H9 (cell line): ENCODE measurements at regions not wholly inside any gene's neighbourhood (a gene's known extent, or its start where the extent isn't known, plus 50 kb on each side); places are given as distances from the start of the nearest gene placed in this dataset.

ENCODE experiments used
- DNase-seq: peaks from one replicate; pipeline ENCODE4 v3.0.0-alpha.2; 2017
- H2AFZ ChIP-seq: one replicate; pipeline ENCODE4 v1.6.1; 2013; ENCODE audit warnings: mild to moderate bottlenecking, low read length, control low read depth, moderate library complexity
- H2AK5ac ChIP-seq: 2 replicates; pipeline ENCODE4 v1.6.1; 2013; ENCODE audit warnings: low read length, control low read depth, mixed read lengths; ENCODE audit not compliant: insufficient read length
- H2BK120ac ChIP-seq: one replicate; pipeline ENCODE4 v1.6.1; 2013; ENCODE audit warnings: low read depth, mild to moderate bottlenecking, low read length, control low read depth, inconsistent platforms; ENCODE audit not compliant: poor library complexity, severe bottlenecking
- H2BK12ac ChIP-seq: 2 replicates; pipeline ENCODE4 v1.6.1; 2013; ENCODE audit warnings: low read length, control low read depth, mixed read lengths, low read depth; ENCODE audit not compliant: insufficient read length
- H2BK15ac ChIP-seq: 2 replicates; pipeline ENCODE4 v1.6.1; 2013; ENCODE audit warnings: low read depth, low read length, control low read depth
- H2BK20ac ChIP-seq: one replicate; pipeline ENCODE4 v1.6.1; 2013; ENCODE audit warnings: low read depth, mild to moderate bottlenecking, low read length, control low read depth, inconsistent platforms; ENCODE audit not compliant: poor library complexity, severe bottlenecking
- H2BK5ac ChIP-seq: 2 replicates; pipeline ENCODE4 v1.6.1; 2013; ENCODE audit warnings: low read length, control low read depth, mixed read lengths; ENCODE audit not compliant: insufficient read length
- H3K14ac ChIP-seq: 2 replicates; pipeline ENCODE4 v1.6.1; 2013; ENCODE audit warnings: low read length, control low read depth; ENCODE audit not compliant: insufficient read depth
- H3K18ac ChIP-seq: 2 replicates; pipeline ENCODE4 v1.6.1; 2013; ENCODE audit warnings: low read depth, mild to moderate bottlenecking, mixed read lengths, low read length, control low read depth; ENCODE audit not compliant: insufficient read length
- H3K23ac ChIP-seq: 2 replicates; pipeline ENCODE4 v1.6.1; 2013; ENCODE audit warnings: low read length, control low read depth, mixed read lengths, low read depth; ENCODE audit not compliant: insufficient read length
- H3K23me2 ChIP-seq: 2 replicates; pipeline ENCODE4 v1.6.1; 2013; ENCODE audit warnings: low read depth, mild to moderate bottlenecking, mixed read lengths, low read length, control low read depth; ENCODE audit not compliant: insufficient read length, poor library complexity, severe bottlenecking
- H3K27ac ChIP-seq: 2 replicates; pipeline ENCODE4 v1.5.1; 2013; ENCODE audit warnings: low read length, control low read depth, mixed read lengths, low read depth; ENCODE audit not compliant: insufficient read length
- H3K27me3 ChIP-seq: 2 replicates; pipeline ENCODE4 v1.6.1; 2013; ENCODE audit warnings: low read length, control low read depth, inconsistent platforms; ENCODE audit not compliant: insufficient read depth
- H3K4ac ChIP-seq: 2 replicates; pipeline ENCODE4 v1.6.1; 2013; ENCODE audit warnings: low read depth, mild to moderate bottlenecking, control low read depth, inconsistent platforms, low read length, moderate library complexity
- H3K4me1 ChIP-seq: 2 replicates; pipeline ENCODE4 v1.6.1; 2013; ENCODE audit warnings: low read length, control low read depth, inconsistent platforms; ENCODE audit not compliant: insufficient read depth
- H3K4me2 ChIP-seq: 2 replicates; pipeline ENCODE4 v1.6.1; 2013; ENCODE audit warnings: low read length, control low read depth, mixed read lengths; ENCODE audit not compliant: insufficient read length, insufficient read depth
- H3K56ac ChIP-seq: 2 replicates; pipeline ENCODE4 v1.6.1; 2013; ENCODE audit warnings: low read depth, mild to moderate bottlenecking, mixed read lengths, low read length, control low read depth; ENCODE audit not compliant: insufficient read length
- H3K79me1 ChIP-seq: 2 replicates; pipeline ENCODE4 v1.6.1; 2013; ENCODE audit warnings: low read depth, mild to moderate bottlenecking, moderate library complexity, low read length, control low read depth, inconsistent platforms; ENCODE audit not compliant: insufficient read depth, poor library complexity, severe bottlenecking
- H3K79me2 ChIP-seq: 2 replicates; pipeline ENCODE4 v1.6.1; 2013; ENCODE audit warnings: low read length, control low read depth, inconsistent platforms; ENCODE audit not compliant: insufficient read depth
- H3K9ac ChIP-seq: 2 replicates; pipeline ENCODE4 v1.6.1; 2013; ENCODE audit warnings: low read length, control low read depth, mixed read lengths; ENCODE audit not compliant: insufficient read length; ENCODE audit errors: extremely low read depth
- H3K9me3 ChIP-seq: one replicate; pipeline ENCODE4 v1.6.1; 2013; ENCODE audit warnings: low read depth, low read length, inconsistent platforms; ENCODE audit not compliant: control insufficient read depth
- H3T11ph ChIP-seq: one replicate; pipeline ENCODE4 v1.6.1; 2013; ENCODE audit warnings: mild to moderate bottlenecking, low read length, control low read depth, inconsistent platforms
- H4K20me1 ChIP-seq: one replicate; pipeline ENCODE4 v1.6.1; 2013; ENCODE audit not compliant: control insufficient read depth, insufficient read length, insufficient read depth
- H4K5ac ChIP-seq: 2 replicates; pipeline ENCODE4 v1.6.1; 2013; ENCODE audit warnings: low read depth, mild to moderate bottlenecking, mixed read lengths, low read length, control low read depth; ENCODE audit not compliant: insufficient read length
- H4K8ac ChIP-seq: replicated peaks from 2 replicates; pipeline ENCODE4 v1.6.1; 2013; ENCODE audit warnings: low read length, control low read depth, mixed read lengths, low read depth; ENCODE audit not compliant: insufficient read length
- H4K91ac ChIP-seq: 2 replicates; pipeline ENCODE4 v1.6.1; 2013; ENCODE audit warnings: low read depth, mild to moderate bottlenecking, moderate library complexity, mixed read lengths, low read length, control low read depth; ENCODE audit not compliant: insufficient read length
- H3K27ac Mint-ChIP-seq, 3 experiments: 2 replicates in 2 of 3; 3 replicates in 1 of 3; pipeline ENCODE4 v1.8.0; 2020 to 2021; ENCODE audit warnings: mixed read lengths in 3 of 3, mild to moderate bottlenecking in 1 of 3, moderate library complexity in 1 of 3
- H3K27me3 Mint-ChIP-seq: 2 replicates; pipeline ENCODE4 v1.8.0; 2021; ENCODE audit warnings: low read depth, mild to moderate bottlenecking, moderate library complexity, mixed read lengths
- H3K36me3 Mint-ChIP-seq, 3 experiments: 2 replicates in 2 of 3; 3 replicates in 1 of 3; pipeline ENCODE4 v1.8.0; 2020 to 2021; ENCODE audit warnings: low read depth in 3 of 3, mixed read lengths in 3 of 3; ENCODE audit not compliant: insufficient read depth in 1 of 3
- H3K4me1 Mint-ChIP-seq, 2 experiments: 2 replicates each; pipeline ENCODE4 v1.8.0; 2020; ENCODE audit warnings: mixed read lengths in 2 of 2
- H3K4me3 Mint-ChIP-seq, 2 experiments: 2 replicates in 1 of 2; 3 replicates in 1 of 2; pipeline ENCODE4 v1.8.0; 2020 to 2021; ENCODE audit warnings: mild to moderate bottlenecking in 2 of 2, mixed read lengths in 2 of 2, moderate library complexity in 1 of 2
- H3K9me3 Mint-ChIP-seq, 2 experiments: 2 replicates in 1 of 2; 3 replicates in 1 of 2; pipeline ENCODE4 v1.8.0; 2020; ENCODE audit warnings: mild to moderate bottlenecking in 2 of 2, mixed read lengths in 2 of 2, moderate library complexity in 1 of 2
- CTCF ChIP-seq: fragments of 200-600 bp; sonication (generic); conservative IDR thresholded peaks from 3 replicates; pipeline ENCODE4 v1.8.0; 2021; ENCODE audit warnings: antibody characterized with exemption, mild to moderate bottlenecking
- WGBS: extraction: QIAGEN DNeasy Blood & Tissue Kit; methylation state at CpG from one replicate; pipeline ENCODE4 v1.1.7; 2013; ENCODE audit warnings: missing lambda C conversion rate, low lambda C conversion rate, mixed read lengths; ENCODE audit not compliant: insufficient read length; ENCODE audit errors: extremely low coverage; 5-methylcytosine and 5-hydroxymethylcytosine counted together

DNA sequence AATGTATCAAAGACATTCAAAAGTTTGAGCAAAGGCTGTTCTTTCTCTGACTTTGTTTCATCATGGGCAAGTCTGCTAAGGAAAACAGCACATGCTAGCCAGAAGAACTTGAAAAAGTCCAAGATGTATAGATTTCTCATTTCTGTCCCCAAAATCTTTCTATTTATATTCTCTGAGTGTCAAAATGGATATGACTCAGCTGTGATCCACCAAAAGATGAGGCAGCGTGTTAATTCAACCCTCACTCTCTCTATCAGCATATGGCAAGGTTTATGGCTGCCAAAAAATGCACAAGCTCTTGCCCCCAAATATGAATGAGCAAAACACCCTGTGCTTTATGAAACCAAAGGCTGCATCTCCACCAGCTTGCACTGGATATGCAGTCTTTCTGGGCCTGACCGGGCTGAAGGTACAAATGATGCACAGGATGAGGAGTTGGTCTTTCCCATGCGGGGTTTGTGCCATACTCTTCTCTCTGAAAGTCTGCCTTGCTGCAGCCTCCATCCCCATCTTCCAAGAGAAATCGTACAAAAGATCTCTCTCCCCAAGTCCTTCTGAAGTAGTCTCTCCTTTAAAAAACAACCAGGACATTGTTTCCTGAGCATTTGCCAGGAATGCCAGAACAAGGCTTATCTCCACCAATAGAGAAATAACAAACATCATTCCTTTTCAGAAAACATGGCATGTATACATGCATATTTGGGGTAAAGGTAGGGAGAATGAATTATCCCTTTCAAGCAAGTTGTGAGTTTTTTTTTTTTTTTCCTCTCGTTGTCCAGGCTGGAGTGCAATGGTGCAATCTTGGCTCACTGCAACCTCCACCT lies 203.4 kb downstream of the TMX1 start:
- DNase-seq, result no peak
- no peaks in the 10 kb centered on the region for H3K27me3 ChIP-seq
- H3K79me1 ChIP-seq, result no peaks in the 10 kb centered on the region
- no peak overlapping the region for H2BK5ac ChIP-seq
- H3K23me2 ChIP-seq, result no peaks in the 10 kb centered on the region
- no peaks in the 10 kb centered on the region for H3K9me3 ChIP-seq
- no peaks in the 10 kb centered on the region for H3K4me1 ChIP-seq
- no peak overlapping the region for H3K4me2 ChIP-seq
- TF ChIP-seq CTCF, result no peak
- no peak overlapping the region for H4K5ac ChIP-seq
- H3K27ac ChIP-seq, result no peak overlapping the region
- H2AK5ac ChIP-seq, result no peak overlapping the region
- H2BK120ac ChIP-seq, result no peak overlapping the region
- WGBS, result no CpG with 5 or more reads among the region's 5 CpGs
- H3K9ac ChIP-seq, result no peak overlapping the region
- no peak overlapping the region for H3K56ac ChIP-seq
- no peaks in the 10 kb centered on the region for H3K36me3 Mint-ChIP-seq
- no peaks in the 10 kb centered on the region for H4K20me1 ChIP-seq
- H3K4me3 Mint-ChIP-seq, result no peak overlapping the region
- H4K91ac ChIP-seq, result no peak overlapping the region
- no peak overlapping the region for H3K4ac ChIP-seq
- H3K18ac ChIP-seq, result no peak overlapping the region
- no peak overlapping the region for H3K27ac Mint-ChIP-seq
- H3K4me1 Mint-ChIP-seq, result peaks cover 11 to 22% of the 10 kb centered on the region in 2 experiments
- H3K23ac ChIP-seq, result no peak overlapping the region
- no peak overlapping the region for H2BK12ac ChIP-seq
- no peak overlapping the region for H2AFZ ChIP-seq
- H2BK20ac ChIP-seq, result no peak overlapping the region
- no peak overlapping the region for H2BK15ac ChIP-seq
- no peaks in the 10 kb centered on the region for H3K9me3 Mint-ChIP-seq
- H4K8ac ChIP-seq, result no peak overlapping the region
- peaks cover 3% of the 10 kb centered on the region; the same call in 1 of the 2 replicates for H3K27me3 Mint-ChIP-seq
- H3K14ac ChIP-seq, result no peak overlapping the region
- H3T11ph ChIP-seq, result no peak overlapping the region
- no peaks in the 10 kb centered on the region for H3K79me2 ChIP-seq
